Lung (tissue), 11 donors: ENCODE measurements at regions not wholly inside any gene's neighbourhood (a gene's known extent, or its start where the extent isn't known, plus 50 kb on each side); places are given as distances from the start of the nearest gene placed in this dataset.

ENCODE experiments used
- ATAC-seq: fragments of 200-7000 bp; cut with Tn5 transposase; one replicate; pipeline ENCODE4 v1.9.1; 2020; ENCODE audit warnings: moderate number of reproducible peaks; ENCODE audit not compliant: insufficient read depth, low FRiP score
- DNase-seq, 3 donors: peaks; one replicate each; pipeline ENCODE4 v3.0.0-alpha.2; 2013 to 2017
- H3K27ac ChIP-seq, 2 donors: one replicate each; pipeline ENCODE4 v1.5.1; 2013; ENCODE audit warnings: mild to moderate bottlenecking in 2 of 2, moderate library complexity in 2 of 2, control low read depth in 1 of 2, inconsistent platforms in 1 of 2, low read depth in 1 of 2, low read length in 1 of 2
- H3K27me3 ChIP-seq, 3 donors: one replicate each; pipeline ENCODE4 v1.5.1; 2013; ENCODE audit warnings: low read length in 2 of 3; ENCODE audit not compliant: control insufficient read depth in 3 of 3, insufficient read depth in 3 of 3
- H3K36me3 ChIP-seq, 4 donors: one replicate each; pipeline ENCODE4 v1.5.1; 2013; ENCODE audit warnings: low read length in 4 of 4, mild to moderate bottlenecking in 1 of 4, moderate library complexity in 1 of 4; ENCODE audit not compliant: control insufficient read depth in 4 of 4, insufficient read depth in 4 of 4
- H3K4me1 ChIP-seq, 5 donors: one replicate each; pipeline ENCODE4 v1.5.1; 2013; ENCODE audit warnings: low read length in 5 of 5, mild to moderate bottlenecking in 2 of 5, moderate library complexity in 1 of 5; ENCODE audit not compliant: control insufficient read depth in 5 of 5, insufficient read depth in 5 of 5
- H3K4me3 ChIP-seq: one replicate; pipeline ENCODE4 v1.5.1; 2013; ENCODE audit warnings: mild to moderate bottlenecking, control low read depth, moderate library complexity
- H3K9ac ChIP-seq, 2 donors: one replicate each; pipeline ENCODE4 v1.5.1; 2013; ENCODE audit warnings: low read length in 2 of 2, control low read depth in 1 of 2; ENCODE audit not compliant: insufficient read depth in 1 of 2
- H3K9me3 ChIP-seq, 4 donors: one replicate each; pipeline ENCODE4 v1.5.1; 2013; ENCODE audit warnings: low read length in 3 of 4, mild to moderate bottlenecking in 1 of 4, moderate library complexity in 1 of 4; ENCODE audit not compliant: control insufficient read depth in 4 of 4, insufficient read depth in 3 of 4
- WGBS, 2 donors: extraction: QIAGEN DNeasy Blood & Tissue Kit; methylation state at CpG; one replicate each; pipeline ENCODE4 v1.1.7; 2013; 5-methylcytosine and 5-hydroxymethylcytosine counted together
- TF ChIP-seq, protein P1 (sequence below): IDR thresholded peaks from 2 replicates; pipeline ENCODE4 v1.5.1; 2012; ENCODE audit warnings: mild to moderate bottlenecking; ENCODE audit errors: control extremely low read depth, extremely low read depth
- donor health status: control.
- donor health status: control.
- donor health status: Bipolar disorder and iron deficiency.
- donor health status: healthy.
- donor health status: DM: yes; HTN: yes; CAD: no.

DNA sequence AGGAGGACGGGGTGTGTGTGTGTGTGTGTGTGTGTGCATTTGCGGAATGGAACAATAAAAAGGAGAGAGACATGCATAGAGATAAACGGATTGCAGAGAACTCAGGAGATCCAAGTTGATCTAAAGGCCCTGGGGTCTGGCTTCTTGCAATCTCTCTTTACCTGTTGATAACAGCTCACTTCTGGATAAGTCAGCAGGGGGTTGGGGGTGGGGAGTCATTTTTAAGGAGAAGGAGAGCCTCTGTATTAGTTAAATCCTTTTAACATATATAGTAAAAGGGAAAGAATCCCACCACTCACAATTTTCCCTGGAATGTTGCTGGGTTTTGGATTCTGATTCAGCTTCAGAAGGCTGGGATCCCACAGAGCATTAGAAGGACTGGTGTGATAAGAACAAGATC is 87.5 kb upstream of the MITF start:
- H3K36me3 ChIP-seq, result no peaks in the 10 kb centered on the region
- H3K27ac ChIP-seq, result no peak overlapping the region
- H3K9ac ChIP-seq, result no peak overlapping the region
- H3K9me3 ChIP-seq, result no peaks in the 10 kb centered on the region
- ATAC-seq (no peak), DNase-seq (no peak)
- H3K4me3 ChIP-seq, result no peak overlapping the region
- TF ChIP-seq, protein P1, sequence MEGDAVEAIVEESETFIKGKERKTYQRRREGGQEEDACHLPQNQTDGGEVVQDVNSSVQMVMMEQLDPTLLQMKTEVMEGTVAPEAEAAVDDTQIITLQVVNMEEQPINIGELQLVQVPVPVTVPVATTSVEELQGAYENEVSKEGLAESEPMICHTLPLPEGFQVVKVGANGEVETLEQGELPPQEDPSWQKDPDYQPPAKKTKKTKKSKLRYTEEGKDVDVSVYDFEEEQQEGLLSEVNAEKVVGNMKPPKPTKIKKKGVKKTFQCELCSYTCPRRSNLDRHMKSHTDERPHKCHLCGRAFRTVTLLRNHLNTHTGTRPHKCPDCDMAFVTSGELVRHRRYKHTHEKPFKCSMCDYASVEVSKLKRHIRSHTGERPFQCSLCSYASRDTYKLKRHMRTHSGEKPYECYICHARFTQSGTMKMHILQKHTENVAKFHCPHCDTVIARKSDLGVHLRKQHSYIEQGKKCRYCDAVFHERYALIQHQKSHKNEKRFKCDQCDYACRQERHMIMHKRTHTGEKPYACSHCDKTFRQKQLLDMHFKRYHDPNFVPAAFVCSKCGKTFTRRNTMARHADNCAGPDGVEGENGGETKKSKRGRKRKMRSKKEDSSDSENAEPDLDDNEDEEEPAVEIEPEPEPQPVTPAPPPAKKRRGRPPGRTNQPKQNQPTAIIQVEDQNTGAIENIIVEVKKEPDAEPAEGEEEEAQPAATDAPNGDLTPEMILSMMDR, result no peak
- WGBS, 2 donors, result 85 to 97% methylated on average over 3 of the region's 3 CpGs
- H3K4me1 ChIP-seq, result peaks cover 0 to 33% (median 11%) of the 10 kb centered on the region in 5 donors
- no peaks in the 10 kb centered on the region for H3K27me3 ChIP-seq

DNA sequence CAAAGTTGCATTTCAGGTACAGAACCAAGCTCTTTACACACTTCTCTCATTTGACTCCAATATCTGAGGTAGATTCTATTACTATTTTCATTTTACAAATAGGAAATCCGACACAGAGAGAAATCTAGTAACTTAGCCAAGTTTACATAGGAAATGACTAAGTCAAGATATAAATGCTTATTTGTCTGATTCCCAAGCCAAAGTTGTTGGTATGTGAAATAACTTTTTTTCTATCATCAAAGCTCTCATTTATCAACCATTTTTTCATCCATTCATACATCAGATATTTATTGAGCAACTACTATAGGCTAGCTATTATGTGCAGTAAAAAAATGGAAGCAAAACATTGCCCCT is 89.2 kb upstream of the MITF start:
- peak in 1 of 3 donors; percentile 90 for DNase-seq
- H3K4me3 ChIP-seq, result no peak overlapping the region
- 40 to 71% methylated on average over 1 of the region's 1 CpG for WGBS, 2 donors
- H3K9me3 ChIP-seq, result no peaks in the 10 kb centered on the region
- H3K9ac ChIP-seq, result no peak overlapping the region
- no peak for ATAC-seq
- no peaks in the 10 kb centered on the region for H3K27me3 ChIP-seq
- no peaks in the 10 kb centered on the region for H3K36me3 ChIP-seq
- no peak overlapping the region for H3K27ac ChIP-seq
- H3K4me1 ChIP-seq, result peaks cover 0 to 35% (median 11%) of the 10 kb centered on the region in 5 donors
- TF ChIP-seq, protein P1, result no peak

DNA sequence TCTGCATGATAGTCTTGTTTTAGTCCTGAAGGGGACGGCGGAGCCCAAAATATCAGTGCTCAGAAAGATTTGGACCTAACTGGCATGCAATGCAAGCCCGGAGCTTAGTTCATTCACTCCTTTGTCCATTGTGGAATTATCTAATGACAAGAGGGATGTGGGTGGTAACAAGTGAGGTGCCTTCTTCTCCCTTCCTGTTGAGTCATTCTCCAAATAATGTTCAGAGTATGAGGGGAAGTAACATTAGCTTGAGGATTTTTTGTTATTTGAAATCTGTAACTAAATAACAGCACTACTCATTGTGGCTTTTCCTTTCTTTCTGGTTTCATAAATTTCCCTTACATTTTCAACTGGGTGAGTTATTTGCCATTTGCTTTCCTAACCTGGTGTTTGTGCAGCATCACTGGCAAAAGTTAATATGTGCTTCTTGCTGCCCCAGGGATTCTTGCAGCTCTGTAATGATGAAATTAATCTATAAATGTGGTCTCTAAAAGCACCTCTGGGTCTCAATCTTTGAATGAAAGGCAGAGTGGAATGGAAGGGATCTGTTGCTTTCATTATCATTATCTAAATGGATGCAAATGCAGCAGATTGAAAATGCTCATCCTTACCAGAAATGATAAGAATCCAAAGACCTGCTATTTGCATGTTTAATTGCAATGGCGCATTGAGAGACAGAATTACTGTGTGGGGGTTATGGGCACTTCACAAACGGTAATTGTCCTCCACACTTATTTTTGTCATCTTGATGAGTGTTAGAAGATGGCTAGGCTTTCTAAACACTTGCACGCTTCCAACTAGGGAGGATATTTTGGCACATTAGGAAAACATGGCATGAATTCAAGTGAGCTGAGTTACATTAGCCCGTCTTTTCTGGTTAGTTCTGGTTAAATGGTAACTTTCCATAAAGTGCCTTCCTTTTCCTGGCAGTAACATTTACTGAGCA is 89.9 kb upstream of the MITF start:
- no peak overlapping the region for H3K27ac ChIP-seq

More for the DNA sequence above, 89.9 kb upstream of the MITF start:
- Histone ChIP-seq H3K27me3 (no peaks in the 10 kb centered on the region), H3K4me1 (peaks cover 0 to 35% (median 11%) of the 10 kb centered on the region in 5 donors), H3K4me3 (no peak overlapping the region), H3K9me3 (no peaks in the 10 kb centered on the region), H3K9ac (no peak overlapping the region), H3K36me3 (no peaks in the 10 kb centered on the region)
- DNase-seq (peak; percentile 55 to 97 (median 96)), ATAC-seq (no peak)
- TF ChIP-seq, protein P1, result no peak
- 65 to 68% methylated on average over 7 of the region's 7 CpGs for WGBS, 2 donors
